ENCODE measurements at regions not wholly inside any gene's neighbourhood (a gene's known extent, or its start where the extent isn't known, plus 50 kb on each side); places are given as distances from the start of the nearest gene placed in this dataset.

- Histone ChIP-seq H3K36me3 (ENCODE audit: control insufficient read depth in 2 of 2, extremely low read depth in 1 of 2, insufficient read depth in 2 of 2, low read length in 2 of 2) (no peaks in the 10 kb centered on the region), H3K9ac (ENCODE audit: control insufficient read depth, extremely low read depth, insufficient read depth, low read length) (no peak overlapping the region), H3K79me2 (ENCODE audit: control insufficient read depth, insufficient read depth, low read length) (no peaks in the 10 kb centered on the region), H4K20me1 (ENCODE audit: control insufficient read depth, extremely low read depth, insufficient read depth, low read length) (no peaks in the 10 kb centered on the region), H2AFZ (ENCODE audit: control insufficient read depth, low read length) (no peak overlapping the region), H3K4me3 (ENCODE audit: control insufficient read depth in 2 of 3, extremely low read depth in 1 of 3, insufficient read depth in 2 of 3, low read depth in 1 of 3, low read length in 3 of 3) (no peak overlapping the region), H3K4me2 (ENCODE audit: control insufficient read depth, extremely low read depth, insufficient read depth, low read depth, low read length) (no peak overlapping the region), H3K4me1 (ENCODE audit: control insufficient read depth, extremely low read depth, insufficient read depth, low read length) (no peaks in the 10 kb centered on the region), H3K9me1 (ENCODE audit: control insufficient read depth, extremely low read depth, insufficient read depth, low read length) (no peaks in the 10 kb centered on the region), H3K9me3 (ENCODE audit: control insufficient read depth, low read depth, low read length) (no peaks in the 10 kb centered on the region), H3K27me3 (ENCODE audit: control insufficient read depth, extremely low read depth, insufficient read depth, low read length) (no peaks in the 10 kb centered on the region), H3K27ac (ENCODE audit: control insufficient read depth, insufficient read depth, low read length) (no peak overlapping the region)
- FAIRE-seq (no peak), DNase-seq (ENCODE audit: low read depth, low spot score) (no peak)
- no peak for TF ChIP-seq CTCF (optimal IDR thresholded peaks at IDR 0.05 in 1 of 3, IDR thresholded peaks at IDR 0.05 in 1 of 3, conservative IDR thresholded peaks at IDR 0.05 in 1 of 3; ENCODE audit: extremely low read depth in 1 of 3, insufficient read depth in 2 of 3, low read length in 3 of 3)
- TF ChIP-seq EZH2 (IDR thresholded peaks at IDR 0.05; ENCODE audit: low read length) = no peak
- dilution Hi-C loops (cut with MboI; ENCODE audit: extremely low pct_ligation_motif_present, low sequenced_read_pairs) = no loop called here
Measured at GRCh38 chr2:183456177-183456576, 331.9 kb downstream of the NUP35 start.

GRCh38 chr2:183458460-183458859, 334.2 kb downstream of the NUP35 start:
- DNase-seq (ENCODE audit: low read depth, low spot score) = no peak
- no peak for TF ChIP-seq CTCF (optimal IDR thresholded peaks at IDR 0.05 in 1 of 3, IDR thresholded peaks at IDR 0.05 in 1 of 3, conservative IDR thresholded peaks at IDR 0.05 in 1 of 3; ENCODE audit: extremely low read depth in 1 of 3, insufficient read depth in 2 of 3, low read length in 3 of 3)
- no peak for TF ChIP-seq EZH2 (IDR thresholded peaks at IDR 0.05; ENCODE audit: low read length)
- dilution Hi-C loops (cut with MboI; ENCODE audit: extremely low pct_ligation_motif_present, low sequenced_read_pairs) = no loop called here
- no peaks in the 10 kb centered on the region for H3K79me2 ChIP-seq (ENCODE audit: control insufficient read depth, insufficient read depth, low read length)
- no peak overlapping the region for H3K4me2 ChIP-seq (ENCODE audit: control insufficient read depth, extremely low read depth, insufficient read depth, low read depth, low read length)
- H3K27me3 ChIP-seq (ENCODE audit: control insufficient read depth, extremely low read depth, insufficient read depth, low read length) = no peaks in the 10 kb centered on the region
- H3K9me3 ChIP-seq (ENCODE audit: control insufficient read depth, low read depth, low read length) = no peaks in the 10 kb centered on the region
- no peaks in the 10 kb centered on the region for H3K36me3 ChIP-seq (ENCODE audit: control insufficient read depth in 2 of 2, extremely low read depth in 1 of 2, insufficient read depth in 2 of 2, low read length in 2 of 2)
- no peak overlapping the region for H3K9ac ChIP-seq (ENCODE audit: control insufficient read depth, extremely low read depth, insufficient read depth, low read length)
- no peak overlapping the region for H3K27ac ChIP-seq (ENCODE audit: control insufficient read depth, insufficient read depth, low read length)
- H3K4me3 ChIP-seq (ENCODE audit: control insufficient read depth in 2 of 3, extremely low read depth in 1 of 3, insufficient read depth in 2 of 3, low read depth in 1 of 3, low read length in 3 of 3) = no peak overlapping the region
- no peak overlapping the region for H2AFZ ChIP-seq (ENCODE audit: control insufficient read depth, low read length)
- no peaks in the 10 kb centered on the region for H3K9me1 ChIP-seq (ENCODE audit: control insufficient read depth, extremely low read depth, insufficient read depth, low read length)
- H3K4me1 ChIP-seq (ENCODE audit: control insufficient read depth, extremely low read depth, insufficient read depth, low read length) = no peaks in the 10 kb centered on the region
- H4K20me1 ChIP-seq (ENCODE audit: control insufficient read depth, extremely low read depth, insufficient read depth, low read length) = no peaks in the 10 kb centered on the region
- FAIRE-seq = no peak

All from keratinocyte (primary cell).